ENCODE measurements at regions not wholly inside any gene's neighbourhood (a gene's known extent, or its start where the extent isn't known, plus 50 kb on each side); places are given as distances from the start of the nearest gene placed in this dataset.
"Not testable (repeated sequence)": the region's sequence is repeated elsewhere in the genome, so short reads cannot be mapped to it uniquely, and the experiment has no call there.

DNA sequence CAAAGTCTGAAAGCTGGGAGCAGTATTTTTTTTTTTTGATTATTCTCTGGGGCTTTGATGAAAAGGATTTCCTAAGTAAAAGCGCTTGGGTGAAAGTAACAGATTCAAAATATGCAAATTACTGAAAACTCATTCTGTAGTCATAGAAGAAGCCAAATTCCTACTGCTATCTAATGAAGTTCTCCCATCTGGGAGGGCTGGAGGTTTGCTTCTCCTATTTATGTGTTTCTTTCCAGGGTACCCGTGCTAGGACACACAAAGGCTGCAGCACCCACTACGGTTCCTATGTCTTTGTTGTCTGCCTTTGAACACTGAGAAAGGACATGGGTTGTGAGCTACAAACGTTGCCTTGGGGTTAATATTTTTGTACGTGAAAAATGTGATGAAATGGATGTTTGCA lies 324.7 kb upstream of the KAZN start:
- no peak for DNase-seq

DNA sequence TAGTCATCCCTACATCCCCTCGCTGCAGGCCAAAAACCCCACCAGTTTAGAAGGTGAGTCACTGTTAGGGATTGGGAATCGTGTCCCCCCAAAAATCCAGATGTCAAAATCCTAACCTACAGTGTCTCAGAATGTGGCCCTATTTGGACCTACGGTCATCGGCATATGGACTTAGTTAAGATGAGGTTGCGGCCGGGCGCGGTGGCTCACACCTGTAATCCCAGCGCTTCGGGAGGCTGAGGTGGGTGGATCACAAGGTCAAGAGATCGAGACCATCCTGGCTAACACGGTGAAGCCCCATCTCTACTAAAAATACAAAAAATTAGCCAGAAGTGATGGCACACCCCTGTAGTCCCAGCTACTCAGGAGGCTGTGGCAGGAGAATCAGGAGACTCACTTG lies 318.6 kb upstream of the KAZN start:
- not testable (repeated sequence) for DNase-seq

DNA sequence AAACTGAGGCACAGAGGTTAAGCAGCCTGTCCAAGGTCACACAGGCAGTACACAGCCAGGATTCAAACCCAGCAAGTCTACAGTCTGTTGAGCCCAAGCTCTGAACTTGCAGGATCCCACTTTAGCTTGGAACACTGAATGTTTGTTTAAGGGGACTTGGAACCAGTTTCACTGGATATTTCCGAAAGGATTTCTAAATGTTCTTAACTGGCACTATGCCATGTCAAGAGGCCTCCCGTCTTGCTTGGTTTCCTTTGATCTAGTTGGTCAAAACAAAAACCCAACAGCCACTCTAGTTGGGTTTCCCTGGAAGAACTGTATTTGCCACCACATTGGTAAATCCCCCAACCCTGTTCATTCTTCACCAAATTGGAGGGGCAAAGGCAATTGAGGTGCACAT lies 317.6 kb upstream of the KAZN start:
- no peak for DNase-seq

- DNase-seq = no peak
Observed at GRCh38 chr1:14281412-14281811, 317.1 kb upstream of the KAZN start.

DNA sequence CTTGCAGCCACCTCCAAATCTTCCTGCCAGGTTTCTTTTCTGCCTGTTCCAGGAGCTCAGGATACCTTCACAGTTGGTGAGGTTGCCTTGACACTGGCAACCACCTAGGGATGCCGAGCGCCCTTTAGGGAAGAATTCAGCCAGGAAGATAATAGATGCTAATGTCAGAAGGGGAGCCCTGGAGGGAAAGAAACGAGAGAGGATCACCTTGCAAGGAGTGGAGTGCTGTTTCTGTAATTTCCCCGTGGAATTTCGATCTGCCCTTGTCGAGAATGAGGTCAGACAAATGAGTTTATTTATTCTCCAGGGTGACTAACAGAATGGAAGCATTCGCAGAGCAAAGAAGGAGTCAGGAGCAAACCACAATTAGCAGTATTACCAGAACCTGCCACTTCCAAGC lies 315.8 kb upstream of the KAZN start:
- no peak for DNase-seq

DNA sequence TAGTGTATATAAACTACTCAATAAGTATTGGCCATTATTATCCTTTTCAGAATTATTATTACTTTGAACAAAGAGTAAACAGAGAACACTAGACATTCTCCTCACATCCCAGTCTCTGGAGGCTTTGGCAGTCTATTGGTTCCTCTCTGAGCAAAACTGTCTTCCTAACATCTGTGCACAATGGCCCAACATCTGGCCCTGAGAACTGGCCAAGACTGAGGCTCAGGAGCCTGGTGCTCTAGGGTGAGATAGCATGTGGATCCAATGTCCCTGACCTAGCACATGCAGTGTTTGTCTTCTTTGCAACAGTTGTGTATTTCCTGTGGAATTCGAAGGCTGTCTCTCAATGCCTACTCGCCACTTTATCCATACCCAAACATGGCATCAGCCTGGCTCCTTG lies 313.2 kb upstream of the KAZN start:
- DNase-seq = no peak

GRCh38 chr1:14291182-14291581 lies 307.3 kb upstream of the KAZN start:
- DNase-seq = not testable (repeated sequence)

GRCh38 chr1:14292520-14292919 lies 306.0 kb upstream of the KAZN start:
- no peak for DNase-seq

- no peak for DNase-seq
Observed at GRCh38 chr1:14294006-14294405, 304.5 kb upstream of the KAZN start.

GRCh38 chr1:14294860-14295536 lies 303.5 kb upstream of the KAZN start:
- no peak for DNase-seq

DNA sequence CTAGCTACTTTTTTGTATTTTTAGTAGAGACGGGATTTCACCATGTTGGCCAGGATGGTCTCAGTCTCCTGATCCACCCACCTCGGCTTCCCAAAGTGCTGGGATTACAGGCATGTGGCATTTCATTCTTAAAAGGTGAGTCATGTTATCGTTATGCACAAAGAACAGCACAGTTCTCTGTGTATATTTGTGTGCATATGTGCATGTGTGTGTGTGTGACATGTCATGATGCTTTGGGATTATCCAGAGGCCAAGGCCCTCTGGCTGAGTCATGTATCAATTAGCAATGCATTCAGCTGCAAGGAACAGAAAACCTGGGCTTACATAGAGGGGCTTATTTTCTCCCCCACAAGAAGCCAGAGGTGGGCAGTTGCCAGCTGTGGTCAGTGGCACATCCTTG lies 301.7 kb upstream of the KAZN start:
- no peak for DNase-seq

DNA sequence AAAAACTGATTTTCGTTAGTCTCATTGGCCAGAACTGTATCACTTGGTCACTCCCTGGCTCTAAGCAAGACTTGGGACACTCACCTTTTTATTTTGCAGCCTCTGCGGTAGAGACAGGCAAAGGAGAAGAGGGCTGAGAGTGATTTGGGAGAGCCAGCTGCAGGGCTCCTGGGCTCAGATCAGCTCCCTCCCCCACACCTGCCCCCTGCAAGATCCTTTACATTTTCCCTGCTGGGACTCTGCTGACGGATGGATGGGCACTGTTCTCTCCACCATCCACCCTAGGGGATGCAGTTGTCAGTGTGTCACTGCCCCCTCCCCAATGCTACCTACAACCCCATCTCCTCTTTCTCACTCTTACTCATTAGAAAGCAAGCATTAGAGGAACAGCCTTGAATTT lies 301.1 kb upstream of the KAZN start:
- no peak for DNase-seq

GRCh38 chr1:14298806-14299205 lies 299.7 kb upstream of the KAZN start:
- no peak for DNase-seq

GRCh38 chr1:14300991-14301703 lies 297.3 kb upstream of the KAZN start:
- DNase-seq = no peak

DNA sequence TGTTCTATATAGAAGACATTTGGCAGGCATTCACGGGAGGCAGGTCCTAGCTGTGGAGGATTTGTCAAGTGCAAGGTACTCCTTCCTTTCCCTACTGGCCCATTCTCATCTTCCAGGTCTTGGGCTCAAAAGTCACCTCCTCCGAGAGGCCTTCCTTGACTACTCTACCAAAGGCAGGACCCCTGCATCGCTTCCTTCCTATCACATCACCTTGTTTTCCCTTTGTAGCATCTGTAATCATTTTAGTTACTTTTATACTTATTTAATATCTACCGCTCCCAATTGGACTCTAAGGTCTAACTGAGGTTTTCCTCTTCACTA lies 296.8 kb upstream of the KAZN start:
- no peak for DNase-seq

GRCh38 chr1:14302025-14302424 lies 296.5 kb upstream of the KAZN start:
- no peak for DNase-seq

GRCh38 chr1:14303011-14303410 lies 295.5 kb upstream of the KAZN start:
- no peak for DNase-seq

- DNase-seq = no peak
Observed at GRCh38 chr1:14304381-14304865, 294.1 kb upstream of the KAZN start.

DNA sequence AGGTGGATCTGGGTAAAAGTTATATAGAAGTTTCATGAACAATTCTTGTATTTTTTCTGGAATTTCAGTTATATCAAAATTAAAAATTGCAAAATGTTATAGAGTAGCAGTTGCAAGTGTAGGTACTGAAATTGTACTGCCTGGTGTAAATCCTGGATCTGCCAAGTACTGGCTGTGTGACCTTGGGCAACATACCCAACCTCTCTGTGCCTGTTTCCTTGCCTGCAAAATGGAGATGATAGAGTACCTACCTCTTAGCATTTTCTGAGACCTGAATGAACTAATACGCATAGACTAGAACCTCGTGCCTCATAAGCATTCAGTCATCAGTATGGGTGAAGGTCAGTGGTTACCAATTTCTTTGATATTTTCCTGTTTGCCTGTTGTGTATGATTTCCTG lies 290.0 kb upstream of the KAZN start:
- no peak for DNase-seq

GRCh38 chr1:14309984-14310383 lies 288.5 kb upstream of the KAZN start:
- DNase-seq = no peak

DNA sequence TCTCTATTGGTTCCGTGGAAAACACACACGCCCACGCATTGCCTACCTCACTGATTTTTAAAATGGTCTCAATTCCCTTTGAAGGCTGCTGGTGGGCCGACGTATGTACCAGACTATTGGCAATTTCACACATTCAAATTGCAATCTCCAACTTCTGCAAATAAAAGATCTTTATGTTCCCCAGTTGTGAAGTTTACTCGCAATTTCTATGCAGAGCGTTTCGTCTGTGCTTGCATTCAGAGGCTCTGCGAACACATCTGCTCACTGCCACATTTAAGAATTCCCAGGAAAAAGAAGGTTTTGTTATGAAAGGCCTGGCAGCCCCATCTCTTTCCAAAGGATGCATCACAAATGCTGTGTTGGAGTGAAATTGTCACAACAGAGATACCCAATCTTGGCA lies 288.0 kb upstream of the KAZN start:
- DNase-seq = no peak

GRCh38 chr1:14313731-14314431 lies 284.6 kb upstream of the KAZN start:
- no peak for DNase-seq

- no peak for DNase-seq
Observed at GRCh38 chr1:14318830-14319229, 279.7 kb upstream of the KAZN start.

GRCh38 chr1:14320518-14320917 lies 278.0 kb upstream of the KAZN start:
- DNase-seq = no peak
